ENCODE measurements at regions not wholly inside any gene's neighbourhood (a gene's known extent, or its start where the extent isn't known, plus 50 kb on each side); places are given as distances from the start of the nearest gene placed in this dataset.

DNA sequence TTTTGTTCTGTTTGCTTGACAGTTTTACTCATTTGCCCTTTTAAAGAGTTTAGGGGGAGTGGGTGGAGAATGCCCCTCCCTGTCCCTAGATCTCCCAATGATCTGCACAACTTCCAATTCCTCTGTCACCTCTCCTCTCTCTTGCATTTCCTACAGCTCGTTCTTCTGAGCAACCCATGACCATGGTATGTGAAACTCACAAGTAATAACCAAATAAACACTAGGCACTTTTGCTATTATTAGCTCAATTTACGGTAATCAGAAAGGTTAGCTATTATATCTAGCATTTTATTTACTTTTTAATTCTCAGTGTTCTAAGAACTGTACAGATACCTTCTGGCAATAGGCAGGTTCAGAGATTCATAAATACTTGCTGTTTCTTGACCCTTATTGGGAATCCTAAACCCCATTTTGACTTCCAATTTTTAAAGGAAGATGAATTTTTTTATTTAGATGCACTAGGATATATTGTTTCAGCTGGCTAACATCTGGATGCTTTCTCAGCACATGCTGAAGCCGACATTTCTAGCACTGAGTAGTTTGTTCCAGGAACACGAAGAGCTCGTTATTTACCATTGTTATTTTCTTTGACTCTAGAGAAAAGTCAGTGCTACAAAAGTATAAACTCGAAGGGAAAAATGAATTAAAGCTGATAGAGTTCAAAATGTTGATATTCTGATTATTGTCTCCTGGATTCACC is 194.7 kb upstream of the TLL1 start:
- DNase-seq, result no peak

DNA sequence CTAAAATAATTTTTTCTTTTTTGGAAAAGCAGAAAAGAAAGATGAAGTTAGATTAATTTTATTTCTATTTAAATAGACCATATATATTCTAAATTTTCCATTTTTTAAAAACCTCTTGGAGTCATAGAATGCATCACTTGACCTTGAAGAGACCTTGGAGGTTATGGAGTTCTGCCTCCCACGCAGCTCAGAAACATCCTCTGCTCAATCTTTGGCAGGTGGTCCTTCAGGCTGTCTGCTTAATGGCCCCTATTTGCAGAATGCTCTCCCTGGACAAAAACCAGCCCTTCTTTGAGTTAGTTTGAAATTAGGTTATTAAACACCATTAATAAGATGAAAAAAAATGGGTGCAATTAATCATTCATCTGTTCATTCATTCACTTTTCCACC is 194.1 kb upstream of the TLL1 start:
- DNase-seq, result no peak

DNA sequence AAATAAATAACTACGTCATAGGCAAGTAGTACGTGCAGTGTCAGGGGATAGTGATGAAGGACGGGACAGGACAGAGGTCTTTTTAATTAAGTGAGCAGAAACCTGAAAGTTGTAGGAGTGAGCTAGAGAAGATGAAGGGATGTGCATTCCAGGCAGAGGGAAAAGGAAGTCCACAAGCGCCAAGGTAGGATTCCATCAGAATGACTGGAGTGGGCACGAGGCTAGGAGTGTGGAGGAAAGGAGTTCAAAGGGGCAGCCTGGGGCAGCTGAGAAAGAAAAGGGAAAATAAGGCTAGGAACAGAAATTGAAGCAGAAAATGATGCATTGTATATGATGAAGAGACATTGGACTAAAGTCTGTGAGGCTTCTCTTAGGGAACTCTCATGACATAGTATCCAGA is 192.2 kb upstream of the TLL1 start:
- DNase-seq, result no peak

DNA sequence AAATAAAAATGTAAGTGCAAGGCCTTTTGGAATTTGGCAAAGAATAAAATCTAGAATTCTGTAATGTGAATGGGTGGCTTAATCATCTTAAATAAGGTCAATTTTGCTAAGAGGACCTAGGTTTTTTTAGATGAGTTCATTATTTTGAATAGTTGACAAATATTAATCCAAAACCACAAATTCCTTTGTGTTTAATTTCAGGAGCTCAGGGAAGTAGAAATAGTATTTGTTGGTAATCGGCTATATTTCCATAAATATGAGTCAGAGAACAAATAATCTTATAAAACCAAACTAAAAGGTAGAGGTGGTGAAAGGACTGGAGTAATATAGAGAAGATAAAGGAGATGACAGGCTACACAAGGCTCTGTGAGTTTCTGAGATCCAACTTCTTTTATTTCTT is 190.4 kb upstream of the TLL1 start:
- DNase-seq, result no peak

DNA sequence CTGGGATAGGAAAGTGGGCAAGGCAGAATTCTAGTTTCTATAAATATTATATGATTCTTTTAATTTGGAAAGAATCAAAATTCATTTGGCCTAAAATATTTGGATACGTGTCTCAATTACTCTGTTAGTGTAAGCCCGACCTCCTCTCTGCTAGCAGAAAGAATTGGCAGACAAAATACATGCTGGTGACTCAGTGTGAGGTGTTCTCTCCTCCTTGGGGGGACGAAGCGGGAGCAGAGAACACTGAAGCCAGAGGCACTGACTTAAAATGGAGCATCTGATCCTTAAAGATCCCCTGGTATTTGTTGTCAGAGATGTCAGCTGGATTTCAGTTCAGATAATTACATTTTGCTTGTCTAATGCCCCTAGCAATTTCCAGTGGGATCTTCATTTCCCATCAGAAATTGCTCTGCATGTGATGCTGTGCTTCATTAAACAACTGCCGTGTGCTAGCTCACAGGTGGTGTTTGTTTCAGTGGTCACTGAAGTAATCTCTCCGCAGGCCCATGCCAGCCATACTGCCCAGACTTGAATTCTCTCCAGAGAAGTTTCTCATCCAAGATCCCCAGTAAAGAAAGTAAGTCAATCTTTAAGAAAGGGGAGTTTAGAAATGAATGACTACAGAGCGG is 188.7 kb upstream of the TLL1 start:
- DNase-seq, result peak; percentile 77

DNA sequence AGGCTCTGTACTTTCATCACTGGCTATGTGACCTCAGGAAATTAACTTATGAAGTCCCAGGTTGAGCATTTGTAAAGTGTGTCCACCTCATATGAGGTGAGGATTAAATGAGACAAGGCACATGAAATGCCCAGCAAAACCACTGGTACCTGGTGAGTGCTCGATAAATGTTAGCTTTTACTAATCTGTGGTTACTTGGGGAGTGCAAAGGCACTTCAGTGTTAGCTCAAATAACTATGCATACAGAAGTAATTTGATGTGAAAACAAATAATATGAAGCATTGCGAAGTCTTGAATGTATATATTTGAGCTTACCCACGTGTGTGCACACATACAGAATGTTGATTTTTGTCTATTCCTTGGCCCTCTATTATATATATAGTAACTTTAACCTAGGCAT is 186.3 kb upstream of the TLL1 start:
- DNase-seq, result no peak

DNA sequence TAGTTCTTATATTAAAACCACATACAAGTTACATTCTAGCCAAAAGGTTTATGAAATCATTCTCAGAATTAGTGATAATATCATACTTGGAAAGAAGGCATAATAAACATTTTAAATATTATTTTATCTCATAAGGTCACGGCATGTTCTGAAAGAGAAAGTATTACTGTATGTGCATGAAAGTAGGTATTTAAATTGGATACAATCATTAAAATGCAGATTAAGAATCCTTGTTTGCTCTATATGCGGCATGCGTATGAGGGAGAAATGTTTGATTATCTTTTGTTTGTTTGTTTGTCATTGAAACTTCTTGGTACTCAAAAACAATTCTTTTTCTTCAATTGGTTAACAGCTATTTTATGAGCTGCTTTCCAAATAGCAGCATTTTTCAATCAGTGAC is 183.9 kb upstream of the TLL1 start:
- no peak for DNase-seq

DNA sequence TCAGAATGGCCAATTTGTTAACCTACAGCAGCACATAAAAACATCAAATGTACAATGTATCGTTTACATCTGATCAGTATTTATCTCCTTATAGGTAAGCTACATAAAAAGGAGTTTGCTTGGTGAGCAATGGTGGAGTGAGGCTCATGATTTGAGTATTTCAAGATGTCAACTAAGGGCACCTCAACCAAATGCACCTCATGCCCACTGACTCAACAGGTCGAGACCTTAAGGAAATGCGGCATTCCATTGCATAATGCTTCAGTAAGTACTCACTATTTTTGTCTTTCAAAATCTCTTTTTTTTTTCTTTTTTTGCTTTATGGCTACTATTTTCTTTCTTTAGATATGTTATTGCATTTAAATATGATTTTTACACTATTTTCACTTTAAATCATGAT is 181.0 kb upstream of the TLL1 start:
- DNase-seq, result peak; percentile 68

DNA sequence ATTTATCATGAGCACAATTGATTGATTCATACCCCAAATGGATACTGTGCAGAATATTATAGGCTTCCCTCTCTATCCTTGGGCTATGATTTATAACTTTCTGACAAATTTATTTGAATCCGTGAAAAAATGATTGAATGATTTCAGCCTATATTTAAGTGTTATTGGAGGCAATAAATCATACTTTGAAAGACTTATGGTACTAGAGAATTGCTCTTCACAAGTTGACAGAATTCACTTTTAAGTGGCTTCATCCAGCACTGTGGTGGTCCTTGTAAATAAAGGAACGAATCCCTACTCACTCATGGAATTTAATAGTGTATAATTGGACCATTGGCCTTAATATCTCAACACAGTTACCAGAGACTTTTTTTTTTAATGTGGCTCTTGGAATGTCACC is 174.8 kb upstream of the TLL1 start:
- no peak for DNase-seq

DNA sequence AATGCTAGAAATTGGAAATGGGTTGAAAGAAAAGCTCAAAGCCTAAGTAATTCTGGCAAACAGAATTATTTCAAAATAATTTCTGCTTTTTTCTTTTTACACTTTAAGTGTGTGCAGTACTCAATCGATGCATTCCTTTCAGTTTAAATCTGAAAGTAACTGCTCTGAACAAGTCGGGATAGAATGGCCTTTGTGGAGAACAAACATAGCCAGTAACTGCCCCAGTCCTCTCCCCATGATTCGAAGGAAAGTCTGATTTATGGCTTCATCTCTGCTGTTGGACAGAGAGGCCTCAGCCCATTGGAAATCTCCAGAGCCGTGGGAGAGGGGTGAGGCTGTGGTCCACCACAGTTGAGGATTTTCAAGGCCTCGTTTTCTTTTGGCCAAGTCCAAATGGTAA is 174.0 kb upstream of the TLL1 start:
- DNase-seq, result no peak

DNA sequence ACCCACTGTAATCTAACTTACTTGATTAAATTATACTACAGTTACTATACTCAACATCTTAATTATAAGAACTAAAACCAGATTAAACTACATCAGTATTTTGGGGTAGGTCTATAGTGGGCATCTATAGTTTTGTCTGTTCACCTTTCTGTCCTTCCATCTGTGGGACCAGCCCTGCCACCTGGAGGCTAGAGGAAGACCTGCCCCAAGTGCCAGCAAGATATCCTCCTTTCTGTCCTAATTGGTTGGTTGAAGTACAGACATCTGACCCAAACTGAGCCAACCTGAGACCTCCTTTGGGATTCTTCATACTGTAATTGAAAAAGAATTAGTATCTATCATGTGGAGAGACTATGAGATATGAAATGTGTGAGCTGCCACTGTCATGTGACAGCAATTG is 172.2 kb upstream of the TLL1 start:
- no peak for DNase-seq

DNA sequence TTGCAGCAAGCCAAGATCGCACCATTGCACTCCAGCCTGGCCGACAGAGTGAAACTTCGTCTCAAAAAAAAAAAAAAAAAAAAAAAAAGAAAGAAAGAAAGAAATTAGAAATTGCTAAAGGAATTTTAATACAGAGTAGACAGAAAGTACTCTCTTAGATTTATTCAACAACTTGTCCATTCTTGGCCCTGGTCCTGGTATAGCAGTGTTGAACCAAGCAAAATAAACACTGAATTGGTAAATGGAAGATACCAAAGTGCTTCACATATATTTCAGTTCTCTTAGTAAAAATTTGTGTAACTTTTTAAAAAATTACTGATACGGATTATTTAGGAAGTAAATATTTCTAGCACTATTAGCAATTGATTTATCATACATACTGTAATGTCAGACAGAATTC is 165.9 kb upstream of the TLL1 start:
- DNase-seq, result no peak

DNA sequence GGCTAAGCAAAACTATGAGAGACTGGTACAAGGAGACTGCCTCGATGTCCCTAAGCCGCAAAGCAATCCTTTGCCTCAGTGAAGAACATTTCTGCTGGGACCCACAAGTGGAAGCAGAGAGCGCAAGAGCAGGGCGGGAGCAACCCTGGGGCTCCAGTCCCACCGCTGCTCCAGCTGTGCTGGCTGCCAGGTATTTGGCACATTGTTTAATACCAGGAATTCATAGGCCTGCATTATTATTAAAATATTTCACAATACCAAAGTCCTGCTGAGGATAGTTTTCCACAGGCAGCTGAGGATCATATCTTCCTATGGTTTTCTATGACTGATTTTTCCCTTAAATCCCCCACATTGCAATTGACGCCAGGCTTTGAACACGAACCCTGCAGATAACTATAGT is 163.5 kb upstream of the TLL1 start:
- DNase-seq, result no peak

DNA sequence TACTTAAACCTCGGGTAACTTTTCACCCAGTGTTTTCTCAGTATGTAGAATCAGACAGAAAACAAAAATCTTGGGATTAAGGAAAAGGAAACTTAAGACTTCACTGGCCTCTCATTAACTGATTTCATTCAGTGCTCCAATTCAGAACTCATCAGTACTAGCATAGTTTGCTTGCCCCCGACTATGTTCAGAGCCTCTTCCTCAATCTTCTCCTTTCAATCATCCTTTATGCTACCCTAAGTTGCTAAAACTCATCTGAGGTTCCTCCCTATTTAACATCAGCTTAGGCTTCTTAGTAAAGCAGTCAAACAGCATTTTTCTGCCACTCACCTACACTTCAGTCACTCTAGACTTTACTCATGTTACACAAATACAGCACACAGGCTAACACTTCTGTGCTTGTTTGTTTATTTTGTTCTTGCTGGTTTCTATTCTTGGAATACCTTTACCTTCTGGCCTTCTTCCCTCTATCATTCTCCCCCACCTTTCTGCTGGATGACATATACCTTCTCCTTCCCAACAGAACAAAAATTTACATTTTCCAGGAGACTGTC is 163.0 kb upstream of the TLL1 start:
- no peak for DNase-seq

DNA sequence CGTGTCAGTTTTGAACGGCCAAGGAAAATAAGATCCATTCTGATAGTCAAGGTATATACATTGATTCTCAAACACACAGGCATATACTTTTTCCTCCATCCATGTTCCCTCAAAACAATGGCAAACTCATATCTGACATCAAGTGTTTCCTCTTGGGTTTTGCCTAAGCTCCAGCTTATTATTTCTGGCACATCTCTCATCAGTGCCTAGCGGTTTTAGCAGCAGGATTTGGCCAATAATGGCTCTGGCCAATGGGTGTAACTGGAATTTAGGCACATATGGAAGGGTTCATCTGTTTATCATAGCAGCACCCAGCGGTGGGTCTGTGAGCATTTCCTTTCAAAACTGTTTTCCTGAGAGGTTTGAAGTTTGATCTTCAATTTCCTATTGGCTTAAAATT is 161.6 kb upstream of the TLL1 start:
- no peak for DNase-seq

DNA sequence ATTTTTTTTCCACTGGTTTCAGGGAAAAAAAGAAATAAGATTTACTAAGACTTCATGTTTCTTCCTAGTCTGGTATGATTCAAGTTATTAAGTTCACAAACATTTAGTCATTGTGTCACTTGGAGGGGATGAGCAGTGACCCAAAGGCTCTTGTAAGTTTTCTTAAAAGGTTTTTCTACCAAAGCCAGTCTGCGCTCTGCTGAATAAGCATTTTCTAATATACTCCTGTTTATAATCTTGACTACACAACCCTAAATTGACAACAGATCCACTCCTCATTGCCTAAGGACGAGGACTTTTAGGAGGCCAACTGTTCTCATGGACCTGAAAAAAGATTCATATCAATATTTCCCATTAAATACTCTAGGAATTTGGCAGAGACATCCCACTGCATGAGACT is 161.1 kb upstream of the TLL1 start:
- no peak for DNase-seq

DNA sequence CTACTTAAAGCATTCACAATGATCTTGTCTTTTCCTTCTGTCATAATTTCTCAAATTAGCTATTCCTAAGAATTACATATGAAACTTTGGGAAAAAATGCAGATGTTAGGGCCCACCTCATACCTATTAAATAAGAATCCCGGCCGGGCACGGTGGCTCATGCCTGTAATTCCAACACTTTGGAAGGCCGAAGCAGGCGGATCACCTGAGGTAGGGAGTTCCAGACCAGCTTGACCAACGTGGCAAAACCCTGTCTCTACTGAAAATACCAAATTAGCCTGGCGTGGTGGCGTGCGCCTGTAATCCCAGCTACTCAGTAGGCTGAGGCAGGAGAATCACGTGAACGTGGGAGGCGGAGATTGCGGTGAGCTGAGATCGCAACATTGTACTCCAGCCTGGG is 158.4 kb upstream of the TLL1 start:
- DNase-seq, result no peak

DNA sequence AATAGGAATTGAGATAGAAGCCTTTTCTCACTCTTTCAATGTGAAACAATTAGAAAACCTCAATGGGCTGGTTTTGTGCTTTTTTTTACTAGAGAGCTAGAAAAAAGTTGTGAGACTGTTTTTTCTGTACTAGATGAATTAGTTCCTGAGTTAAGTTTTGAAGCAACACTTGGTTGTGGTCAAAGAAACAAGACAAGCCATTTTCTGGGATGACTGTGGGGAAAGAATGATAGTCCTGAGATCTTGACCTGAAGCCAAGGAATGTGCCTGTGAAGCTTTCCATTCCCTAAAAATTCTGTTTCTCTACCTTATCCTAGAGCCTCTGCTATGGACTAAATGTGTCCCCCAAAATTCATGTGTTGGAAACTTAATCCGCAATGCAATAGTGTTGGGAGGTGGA is 157.8 kb upstream of the TLL1 start:
- no peak for DNase-seq

DNA sequence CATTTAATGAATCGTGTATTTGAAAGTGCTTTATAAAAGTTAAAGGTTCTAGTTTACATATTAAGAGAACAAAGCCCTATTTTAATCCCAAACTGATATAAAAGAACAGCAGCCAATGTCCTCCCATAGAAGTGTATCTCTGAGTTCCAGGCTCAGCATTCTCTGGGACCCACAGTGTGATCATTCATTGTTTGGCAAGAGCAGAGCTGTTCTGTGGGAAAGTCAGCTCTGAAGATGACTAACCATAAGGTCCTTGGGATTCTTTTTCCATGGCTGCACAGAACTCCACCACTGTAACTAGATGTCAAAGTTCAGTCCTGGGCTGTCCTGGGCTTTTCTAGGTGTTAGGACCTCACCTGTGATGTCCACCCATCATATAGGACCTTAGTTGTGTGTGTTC is 157.0 kb upstream of the TLL1 start:
- no peak for DNase-seq

DNA sequence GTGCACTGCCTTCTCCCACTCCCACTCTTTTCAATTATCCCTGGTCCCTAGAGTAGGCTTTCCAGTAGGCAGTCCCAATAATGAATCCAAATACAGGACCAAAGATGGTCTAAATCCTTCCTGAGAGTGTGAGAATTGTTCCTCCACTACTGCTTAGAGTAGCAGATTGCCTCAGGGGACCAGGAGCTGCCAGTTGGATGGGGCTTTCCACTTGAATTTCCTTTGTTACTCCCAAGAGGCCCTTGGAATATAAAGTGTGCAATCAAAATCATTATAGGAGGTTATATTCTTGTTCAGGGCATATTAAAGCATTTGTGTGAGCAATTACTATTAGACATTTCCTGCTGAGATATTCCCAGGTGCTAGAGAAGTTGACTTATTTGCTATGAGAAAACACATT is 156.6 kb upstream of the TLL1 start:
- DNase-seq, result no peak

DNA sequence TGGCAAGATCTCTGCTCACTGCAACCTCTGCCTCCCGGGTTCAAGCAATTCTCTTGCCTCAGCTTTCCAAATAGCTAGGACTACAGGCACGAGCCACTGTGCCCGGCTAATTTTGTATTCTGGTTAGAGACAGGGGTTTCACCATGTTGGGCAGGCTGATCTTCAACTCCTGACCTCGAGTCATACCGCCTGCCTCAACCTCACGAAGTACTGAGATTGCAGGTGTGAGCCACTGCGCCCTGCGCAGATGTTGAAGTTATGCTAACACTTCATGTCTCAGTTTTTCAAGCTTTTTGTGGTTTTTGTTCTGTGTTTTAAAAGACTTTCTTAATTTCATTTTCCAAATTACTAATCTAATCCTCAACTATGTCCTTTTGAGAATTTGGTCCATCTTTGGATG is 154.4 kb upstream of the TLL1 start:
- no peak for DNase-seq

DNA sequence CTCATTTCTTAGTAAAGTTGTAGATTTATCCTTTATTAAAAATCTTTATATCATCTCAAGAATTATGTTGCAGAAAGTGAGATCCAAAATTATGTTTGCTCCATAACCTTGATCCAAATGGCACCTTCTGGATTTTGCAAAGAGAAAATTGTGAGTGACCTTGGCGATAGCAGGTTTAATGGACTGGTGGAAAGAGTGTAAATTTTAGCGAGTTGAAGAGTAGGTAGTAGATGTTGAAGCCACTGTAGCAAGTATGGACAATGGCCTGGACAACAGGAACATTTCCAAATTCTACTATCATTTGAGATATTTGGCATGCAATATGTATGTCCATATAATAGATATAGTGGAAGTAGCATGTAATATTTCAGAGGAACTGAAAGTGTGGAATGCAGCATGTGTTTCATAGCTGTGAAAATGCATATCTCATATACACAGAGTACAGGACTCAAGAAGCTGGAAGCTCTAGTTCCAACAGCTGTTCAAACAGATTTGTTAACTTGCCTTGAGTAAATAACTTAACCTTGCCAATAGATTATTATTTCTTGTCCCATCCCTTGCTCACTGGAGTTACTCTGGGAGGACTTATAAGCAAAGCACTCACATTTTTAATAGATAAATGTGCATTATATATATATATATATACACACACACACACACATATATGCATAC is 152.5 kb upstream of the TLL1 start:
- DNase-seq, result no peak

DNA sequence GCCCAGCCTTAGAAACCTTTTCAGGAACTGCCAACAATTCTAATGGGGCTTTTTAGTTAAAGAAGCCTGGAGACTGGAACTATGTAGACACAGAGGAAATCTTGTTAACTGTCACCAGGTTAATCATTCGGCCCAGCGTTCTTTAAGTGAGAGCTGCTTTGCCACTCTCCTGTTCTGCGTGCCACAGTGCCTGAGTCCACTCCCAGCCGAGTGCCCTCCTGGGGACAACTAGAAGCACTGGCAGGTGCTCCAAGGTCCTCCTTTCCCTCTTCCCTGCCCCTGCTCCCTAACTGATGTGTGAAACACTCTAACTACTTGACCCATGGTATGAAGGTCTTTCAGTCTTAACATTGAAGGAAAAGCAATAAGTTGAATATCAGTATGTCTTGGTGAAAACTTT is 151.2 kb upstream of the TLL1 start:
- DNase-seq, result no peak

DNA sequence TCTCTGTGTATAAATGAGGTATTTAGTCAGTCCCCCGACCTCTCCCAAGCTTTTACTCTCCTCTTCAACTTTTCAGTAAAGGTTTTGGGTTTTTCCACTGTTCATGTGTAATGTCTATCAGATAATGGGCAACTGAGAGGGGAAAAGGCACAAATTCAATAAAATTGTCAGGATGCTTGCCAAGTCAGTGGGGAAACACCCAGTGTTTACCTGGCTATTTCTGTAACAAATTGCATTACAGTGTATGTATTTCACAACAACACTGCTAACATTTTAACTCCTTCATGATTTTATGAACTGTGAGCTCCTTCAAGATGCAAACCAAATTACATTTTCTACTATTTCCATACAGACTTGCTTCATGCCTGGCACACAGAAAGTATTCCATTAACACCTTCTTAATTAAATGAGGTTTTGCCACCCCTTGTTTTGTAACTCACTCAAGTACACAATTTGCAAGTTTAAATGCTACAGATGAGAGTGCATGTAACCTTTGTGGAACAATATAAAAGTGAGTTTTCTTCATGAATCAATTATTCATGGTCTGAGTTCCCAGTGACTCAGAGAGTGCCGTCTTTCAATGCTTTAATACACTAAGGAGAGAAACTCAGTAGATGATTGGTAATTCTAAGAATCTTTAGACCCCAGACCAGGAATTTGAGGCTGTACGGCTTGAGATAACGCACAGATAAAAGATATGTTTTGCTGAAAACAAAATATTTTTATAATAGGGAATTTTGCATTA is 149.8 kb upstream of the TLL1 start:
- DNase-seq, result no peak

Measured in HCEC 1CT (cell line).